CD14-positive monocyte (primary cell): ENCODE measurements at regions not wholly inside any gene's neighbourhood (a gene's known extent, or its start where the extent isn't known, plus 50 kb on each side); places are given as distances from the start of the nearest gene placed in this dataset.

Experiments
- DNase-seq, 3 donors: peaks; one replicate each; pipeline ENCODE4 v3.0.0-alpha.2; 2011 to 2022
- H2AFZ ChIP-seq: 2 replicates; pipeline ENCODE4 v1.6.0; 2012; ENCODE audit warnings: mild to moderate bottlenecking, low read depth, low read length, inconsistent platforms; ENCODE audit not compliant: insufficient read depth, poor library complexity, severe bottlenecking
- H3K27ac ChIP-seq, 2 donors: 1 replicate in 1 of 2; 2 replicates in 1 of 2; pipeline ENCODE4 v1.5.1; 2012 to 2013; ENCODE audit warnings: low read length in 2 of 2, control low read depth in 1 of 2, inconsistent platforms in 1 of 2, low read depth in 1 of 2, mild to moderate bottlenecking in 1 of 2
- H3K27me3 ChIP-seq, 2 donors: one replicate each; pipeline versions ENCODE4 v1.6.0 to v1.6.1; 2011 to 2013; ENCODE audit warnings: low read length in 2 of 2; ENCODE audit not compliant: control insufficient read depth in 2 of 2, insufficient read depth in 2 of 2
- H3K36me3 ChIP-seq, 2 donors: replicated peaks in 1 of 2; 1 replicate in 1 of 2; 2 replicates in 1 of 2; pipeline versions ENCODE4 v1.5.1 to v1.6.1; 2012 to 2013; ENCODE audit warnings: low read length in 2 of 2, control low read depth in 1 of 2, inconsistent platforms in 1 of 2, mild to moderate bottlenecking in 1 of 2; ENCODE audit not compliant: insufficient read depth in 2 of 2, control insufficient read depth in 1 of 2
- H3K4me1 ChIP-seq, 2 donors: 1 replicate in 1 of 2; 2 replicates in 1 of 2; pipeline versions ENCODE4 v1.5.1 to v1.6.1; 2012 to 2013; ENCODE audit warnings: low read length in 2 of 2, control low read depth in 1 of 2, inconsistent platforms in 1 of 2, mild to moderate bottlenecking in 1 of 2, moderate library complexity in 1 of 2; ENCODE audit not compliant: insufficient read depth in 2 of 2, control insufficient read depth in 1 of 2
- H3K4me2 ChIP-seq: replicated peaks from 2 replicates; pipeline ENCODE3; 2012; ENCODE audit warnings: low read length, moderate library complexity, mild to moderate bottlenecking; ENCODE audit not compliant: poor library complexity, severe bottlenecking; ENCODE audit errors: extremely low read depth
- H3K4me3 ChIP-seq, 3 experiments: fragments of 200-600 bp in 1 of 3; sonication (generic) in 1 of 3; replicated peaks in 1 of 3; 1 replicate in 2 of 3; 2 replicates in 1 of 3; pipeline ENCODE4 v1.5.1; 2011 to 2013; ENCODE audit warnings: low read length in 3 of 3, mild to moderate bottlenecking in 3 of 3, control low read depth in 2 of 3, low read depth in 2 of 3, inconsistent platforms in 1 of 3, moderate library complexity in 1 of 3
- H3K79me2 ChIP-seq: 2 replicates; pipeline ENCODE4 v1.6.0; 2012; ENCODE audit warnings: mild to moderate bottlenecking, control low read depth, inconsistent platforms, low read length, moderate library complexity; ENCODE audit not compliant: insufficient read depth
- H3K9ac ChIP-seq: 2 replicates; pipeline ENCODE4 v1.6.0; 2017; ENCODE audit warnings: low read length, mild to moderate bottlenecking; ENCODE audit not compliant: insufficient read depth, poor library complexity, severe bottlenecking
- H3K9me3 ChIP-seq, 2 donors: replicated peaks in 1 of 2; 1 replicate in 1 of 2; 2 replicates in 1 of 2; pipeline versions ENCODE4 v1.5.1 to v1.6.1; 2012 to 2013; ENCODE audit warnings: low read length in 2 of 2, control low read depth in 1 of 2; ENCODE audit not compliant: control insufficient read depth in 1 of 2, insufficient read depth in 1 of 2
- H4K20me1 ChIP-seq: 2 replicates; pipeline ENCODE4 v1.6.0; 2012; ENCODE audit warnings: mild to moderate bottlenecking, low read length, control low read depth, moderate library complexity; ENCODE audit not compliant: insufficient read depth
- H3K27ac Mint-ChIP-seq, 7 donors: one replicate each; pipeline ENCODE4 v1.8.0; 2020; ENCODE audit warnings: mild to moderate bottlenecking in 7 of 7, mixed read lengths in 7 of 7, moderate library complexity in 6 of 7, inconsistent platforms in 2 of 7
- H3K27me3 Mint-ChIP-seq, 3 donors: one replicate each; pipeline ENCODE4 v1.8.0; 2021 to 2022; ENCODE audit warnings: low read depth in 3 of 3, mild to moderate bottlenecking in 3 of 3, mixed read lengths in 3 of 3, moderate library complexity in 3 of 3, inconsistent platforms in 1 of 3
- H3K36me3 Mint-ChIP-seq, 2 donors: one replicate each; pipeline ENCODE4 v1.8.0; 2020; ENCODE audit warnings: mixed read lengths in 2 of 2, inconsistent platforms in 1 of 2, mild to moderate bottlenecking in 1 of 2
- H3K4me1 Mint-ChIP-seq: one replicate; pipeline ENCODE4 v1.8.0; 2020; ENCODE audit warnings: mild to moderate bottlenecking, mixed read lengths
- H3K4me3 Mint-ChIP-seq, 2 donors: one replicate each; pipeline ENCODE4 v1.8.0; 2020; ENCODE audit warnings: mild to moderate bottlenecking in 2 of 2, mixed read lengths in 2 of 2, moderate library complexity in 1 of 2
- H3K9me3 Mint-ChIP-seq, 7 donors: one replicate each; pipeline ENCODE4 v1.8.0; 2020 to 2022; ENCODE audit warnings: mixed read lengths in 7 of 7, mild to moderate bottlenecking in 6 of 7, moderate library complexity in 6 of 7, inconsistent platforms in 2 of 7
- WGBS: methylation state at CpG from one replicate; pipeline ENCODE4 v1.1.5; 2013; ENCODE audit warnings: missing lambda C conversion rate; ENCODE audit not compliant: insufficient coverage; 5-methylcytosine and 5-hydroxymethylcytosine counted together
- intact Hi-C, 2 donors: fragments of 100-400 bp; cut with micrococcal nuclease; formaldehyde crosslinking; loops; one replicate each; pipeline versions ENCODE4 v1.15.0 to v1.15.1; 2023
- TF ChIP-seq, protein P1 (sequence below): fragments of 200-600 bp; IDR thresholded peaks from one replicate; pipeline ENCODE4 v1.8.0; 2022; ENCODE audit warnings: antibody characterized with exemption, mild to moderate bottlenecking

GRCh38 chr5:85266692-85267091 is 882.0 kb upstream of the EDIL3 start:
- Histone ChIP-seq H3K36me3 (no peaks in the 10 kb centered on the region), H3K9ac (no peak overlapping the region), H3K27me3 (no peaks in the 10 kb centered on the region), H3K79me2 (no peaks in the 10 kb centered on the region), H3K27ac (no peak overlapping the region), H3K4me3 (no peak overlapping the region), H3K9me3 (no peaks in the 10 kb centered on the region), H3K4me2 (no peak overlapping the region), H2AFZ (no peak overlapping the region), H4K20me1 (no peaks in the 10 kb centered on the region), H3K4me1 (no peaks in the 10 kb centered on the region)
- DNase-seq, result no peak
- TF ChIP-seq, protein P1, sequence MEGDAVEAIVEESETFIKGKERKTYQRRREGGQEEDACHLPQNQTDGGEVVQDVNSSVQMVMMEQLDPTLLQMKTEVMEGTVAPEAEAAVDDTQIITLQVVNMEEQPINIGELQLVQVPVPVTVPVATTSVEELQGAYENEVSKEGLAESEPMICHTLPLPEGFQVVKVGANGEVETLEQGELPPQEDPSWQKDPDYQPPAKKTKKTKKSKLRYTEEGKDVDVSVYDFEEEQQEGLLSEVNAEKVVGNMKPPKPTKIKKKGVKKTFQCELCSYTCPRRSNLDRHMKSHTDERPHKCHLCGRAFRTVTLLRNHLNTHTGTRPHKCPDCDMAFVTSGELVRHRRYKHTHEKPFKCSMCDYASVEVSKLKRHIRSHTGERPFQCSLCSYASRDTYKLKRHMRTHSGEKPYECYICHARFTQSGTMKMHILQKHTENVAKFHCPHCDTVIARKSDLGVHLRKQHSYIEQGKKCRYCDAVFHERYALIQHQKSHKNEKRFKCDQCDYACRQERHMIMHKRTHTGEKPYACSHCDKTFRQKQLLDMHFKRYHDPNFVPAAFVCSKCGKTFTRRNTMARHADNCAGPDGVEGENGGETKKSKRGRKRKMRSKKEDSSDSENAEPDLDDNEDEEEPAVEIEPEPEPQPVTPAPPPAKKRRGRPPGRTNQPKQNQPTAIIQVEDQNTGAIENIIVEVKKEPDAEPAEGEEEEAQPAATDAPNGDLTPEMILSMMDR, result no peak
- Mint-ChIP-seq H3K9me3 (peaks cover 0 to 5% (median 0%) of the 10 kb centered on the region in 7 donors), H3K4me3 (no peak overlapping the region), H3K4me1 (no peaks in the 10 kb centered on the region), H3K36me3 (no peaks in the 10 kb centered on the region), H3K27ac (no peak overlapping the region), H3K27me3 (no peaks in the 10 kb centered on the region)
- intact Hi-C loops, result no loop called here
- no CpG with 5 or more reads among the region's 1 CpG for WGBS

GRCh38 chr5:85268194-85268593 is 883.5 kb upstream of the EDIL3 start:
- WGBS, result no CpG with 5 or more reads among the region's 2 CpGs
- no peak overlapping the region for H3K27ac Mint-ChIP-seq

More at GRCh38 chr5:85268194-85268593, 883.5 kb upstream of the EDIL3 start:
- TF ChIP-seq, protein P1, result no peak
- H4K20me1 ChIP-seq, result no peaks in the 10 kb centered on the region
- H3K79me2 ChIP-seq, result no peaks in the 10 kb centered on the region
- no peaks in the 10 kb centered on the region for H3K36me3 ChIP-seq
- Mint-ChIP-seq H3K36me3 (no peaks in the 10 kb centered on the region), H3K4me1 (no peaks in the 10 kb centered on the region), H3K4me3 (no peak overlapping the region), H3K27me3 (no peaks in the 10 kb centered on the region), H3K9me3 (peaks cover 0 to 5% (median 0%) of the 10 kb centered on the region in 7 donors)
- no peaks in the 10 kb centered on the region for H3K9me3 ChIP-seq
- H3K4me2 ChIP-seq, result no peak overlapping the region
- no peak overlapping the region for H3K4me3 ChIP-seq
- no peaks in the 10 kb centered on the region for H3K4me1 ChIP-seq
- H3K27ac ChIP-seq, result no peak overlapping the region
- no peak overlapping the region for H2AFZ ChIP-seq
- H3K27me3 ChIP-seq, result no peaks in the 10 kb centered on the region
- intact Hi-C loops, result no loop called here
- DNase-seq, result no peak
- no peak overlapping the region for H3K9ac ChIP-seq
